GM23338 (cell line): ENCODE measurements at regions not wholly inside any gene's neighbourhood (a gene's known extent, or its start where the extent isn't known, plus 50 kb on each side); places are given as distances from the start of the nearest gene placed in this dataset.

Experiments
- CREB1 ChIP-seq: fragments of 250-450 bp; sonication (Bioruptor Pico); IDR thresholded peaks from 2 replicates; pipeline ENCODE4 v1.5.0; 2020; ENCODE audit warnings: low read depth, mild to moderate bottlenecking, moderate library complexity
- ETS1 ChIP-seq: IDR thresholded peaks from 2 replicates; pipeline ENCODE4 v1.6.1; 2016; ENCODE audit warnings: antibody characterized with exemption
- EZH2phosphoT487 ChIP-seq: fragments of 200-600 bp; sonication (generic); IDR thresholded peaks from one replicate; pipeline ENCODE4 v1.8.1; 2018; ENCODE audit warnings: antibody characterized with exemption; ENCODE audit not compliant: unreplicated experiment
- REST ChIP-seq: IDR thresholded peaks from one replicate; pipeline ENCODE4 v1.6.1; 2018; ENCODE audit warnings: antibody characterized with exemption; ENCODE audit not compliant: unreplicated experiment
- ZNF462 ChIP-seq: fragments of 250-450 bp; sonication (Bioruptor Pico); IDR thresholded peaks from 2 replicates; pipeline ENCODE4 v1.5.0; 2020; ENCODE audit warnings: mild to moderate bottlenecking, moderate library complexity

- no peak for TF ChIP-seq ZNF462 (CRISPR knock-in tag)
- no peak for TF ChIP-seq REST
- TF ChIP-seq CREB1 (CRISPR knock-in tag), result no peak
- no peak for TF ChIP-seq ETS1
- TF ChIP-seq EZH2phosphoT487, result no peak
These were observed 77.3 kb downstream of the TNFSF18 start (continued) for GRCh38 chr1:172973424-172973823.
